ENCODE measurements at regions not wholly inside any gene's neighbourhood (a gene's known extent, or its start where the extent isn't known, plus 50 kb on each side); places are given as distances from the start of the nearest gene placed in this dataset.
"Not testable (repeated sequence)": the region's sequence is repeated elsewhere in the genome, so short reads cannot be mapped to it uniquely, and the experiment has no call there.

- TF ChIP-seq MAX (IDR thresholded peaks at IDR 0.05) (no peak), FOXA1 (IDR thresholded peaks at IDR 0.05) (no peak), TAF1 (conservative IDR thresholded peaks at IDR 0.05) (no peak), HNF4A (conservative IDR thresholded peaks at IDR 0.05) (no peak), JUND (IDR thresholded peaks at IDR 0.05) (no peak), SP1 (IDR thresholded peaks at IDR 0.05) (no peak)
These were observed 635.6 kb downstream of the EPM2A start (continued) for GRCh38 chr6:145099713-145100112.

GRCh38 chr6:145110109-145110508, 625.2 kb downstream of the EPM2A start:
- no peaks in the 10 kb centered on the region for H3K9me3 ChIP-seq (ENCODE audit: control insufficient read depth in 4 of 4, low read length in 3 of 4)
- H3K4me1 ChIP-seq (ENCODE audit: control insufficient read depth in 4 of 4, insufficient read depth in 4 of 4, low read length in 3 of 4), result peaks cover 2 to 12% (median 6%) of the 10 kb centered on the region in 4 donors
- H3K9ac ChIP-seq (ENCODE audit: low read depth in 1 of 2, low read length in 2 of 2), result no peak overlapping the region
- 92% methylated on average over 1 of the region's 1 CpG for whole genome bisulfite sequencing
- TF ChIP-seq RAD21 (IDR thresholded peaks at IDR 0.05) (no peak), ATF3 (IDR thresholded peaks at IDR 0.05) (no peak)
- no peak overlapping the region for H3K27ac ChIP-seq (ENCODE audit: low read depth in 1 of 2, low read length in 2 of 2)
- H3K27me3 ChIP-seq (ENCODE audit: control insufficient read depth in 4 of 4, insufficient read depth in 4 of 4, low read length in 3 of 4), result no peaks in the 10 kb centered on the region
- DNase-seq (ENCODE audit: low spot score), result no peak
- no peak overlapping the region for H3K4me3 ChIP-seq (ENCODE audit: low read depth in 1 of 3, low read length in 3 of 3)
- no peaks in the 10 kb centered on the region for H3K36me3 ChIP-seq (ENCODE audit: control insufficient read depth in 4 of 4, insufficient read depth in 3 of 4, low read depth in 1 of 4, low read length in 3 of 4)

- peaks cover 2 to 24% (median 17%) of the 10 kb centered on the region in 4 donors for H3K4me1 ChIP-seq (ENCODE audit: control insufficient read depth in 4 of 4, insufficient read depth in 4 of 4, low read length in 3 of 4)
- H3K27me3 ChIP-seq (ENCODE audit: control insufficient read depth in 4 of 4, insufficient read depth in 4 of 4, low read length in 3 of 4); DNase-seq (ENCODE audit: low spot score); H3K9ac ChIP-seq (ENCODE audit: low read depth in 1 of 2, low read length in 2 of 2); H3K36me3 ChIP-seq (ENCODE audit: control insufficient read depth in 4 of 4, insufficient read depth in 3 of 4, low read depth in 1 of 4, low read length in 3 of 4); H3K4me3 ChIP-seq (ENCODE audit: low read depth in 1 of 3, low read length in 3 of 3); H3K27ac ChIP-seq (ENCODE audit: low read depth in 1 of 2, low read length in 2 of 2); H3K9me3 ChIP-seq (ENCODE audit: control insufficient read depth in 4 of 4, low read length in 3 of 4): not testable (repeated sequence)
- 95% methylated on average over 2 of the region's 2 CpGs for WGBS
These were observed 623.9 kb downstream of the EPM2A start for GRCh38 chr6:145111407-145111806.

- no peaks in the 10 kb centered on the region for H3K27me3 ChIP-seq (ENCODE audit: control insufficient read depth in 4 of 4, insufficient read depth in 4 of 4, low read length in 3 of 4)
- WGBS, result 93% methylated on average over 7 of the region's 7 CpGs
- no peak for TF ChIP-seq GABPA (IDR thresholded peaks at IDR 0.05 in 1 of 2, conservative IDR thresholded peaks at IDR 0.05 in 1 of 2)
- TF ChIP-seq HNF4A (conservative IDR thresholded peaks at IDR 0.05), result no peak
- no peak for TF ChIP-seq RAD21 (IDR thresholded peaks at IDR 0.05)
- no peak for TF ChIP-seq MAX (IDR thresholded peaks at IDR 0.05)
- no peak for TF ChIP-seq ZBTB33 (IDR thresholded peaks at IDR 0.05)
- no peak for TF ChIP-seq NR2F2 (IDR thresholded peaks at IDR 0.05)
- no peak for TF ChIP-seq FOXA2 (IDR thresholded peaks at IDR 0.05)
- no peak for TF ChIP-seq SP1 (IDR thresholded peaks at IDR 0.05)
- no peak for TF ChIP-seq FOXA1 (IDR thresholded peaks at IDR 0.05)
- TF ChIP-seq HNF4G (IDR thresholded peaks at IDR 0.05), result no peak
- TF ChIP-seq RXRA (IDR thresholded peaks at IDR 0.05), result no peak
- TF ChIP-seq ATF3 (IDR thresholded peaks at IDR 0.05), result no peak
- no peak for TF ChIP-seq YY1 (IDR thresholded peaks at IDR 0.05)
- TF ChIP-seq TAF1 (conservative IDR thresholded peaks at IDR 0.05), result no peak
- TF ChIP-seq CTCF (IDR thresholded peaks at IDR 0.05; ENCODE audit: low read depth, low read length, missing input control), result no peak
- TF ChIP-seq JUND (IDR thresholded peaks at IDR 0.05), result no peak
- no peak for TF ChIP-seq REST (IDR thresholded peaks at IDR 0.05)
- TF ChIP-seq EGR1 (IDR thresholded peaks at IDR 0.05; ENCODE audit: low read depth in 2 of 2), result no peak
- peaks cover 2 to 26% (median 18%) of the 10 kb centered on the region in 4 donors for H3K4me1 ChIP-seq (ENCODE audit: control insufficient read depth in 4 of 4, insufficient read depth in 4 of 4, low read length in 3 of 4)
- no peak for DNase-seq (ENCODE audit: low spot score)
- H3K9me3 ChIP-seq (ENCODE audit: control insufficient read depth in 4 of 4, low read length in 3 of 4), result no peaks in the 10 kb centered on the region
- H3K36me3 ChIP-seq (ENCODE audit: control insufficient read depth in 4 of 4, insufficient read depth in 3 of 4, low read depth in 1 of 4, low read length in 3 of 4), result no peaks in the 10 kb centered on the region
- no peak overlapping the region for H3K4me3 ChIP-seq (ENCODE audit: low read depth in 1 of 3, low read length in 3 of 3)
- H3K9ac ChIP-seq (ENCODE audit: low read depth in 1 of 2, low read length in 2 of 2), result no peak overlapping the region
- no peak overlapping the region for H3K27ac ChIP-seq (ENCODE audit: low read depth in 1 of 2, low read length in 2 of 2)
These were observed 622.6 kb downstream of the EPM2A start for GRCh38 chr6:145112711-145113148.

Measured in liver (tissue), 8 donors.